ENCODE measurements at regions not wholly inside any gene's neighbourhood (a gene's known extent, or its start where the extent isn't known, plus 50 kb on each side); places are given as distances from the start of the nearest gene placed in this dataset.

DNA sequence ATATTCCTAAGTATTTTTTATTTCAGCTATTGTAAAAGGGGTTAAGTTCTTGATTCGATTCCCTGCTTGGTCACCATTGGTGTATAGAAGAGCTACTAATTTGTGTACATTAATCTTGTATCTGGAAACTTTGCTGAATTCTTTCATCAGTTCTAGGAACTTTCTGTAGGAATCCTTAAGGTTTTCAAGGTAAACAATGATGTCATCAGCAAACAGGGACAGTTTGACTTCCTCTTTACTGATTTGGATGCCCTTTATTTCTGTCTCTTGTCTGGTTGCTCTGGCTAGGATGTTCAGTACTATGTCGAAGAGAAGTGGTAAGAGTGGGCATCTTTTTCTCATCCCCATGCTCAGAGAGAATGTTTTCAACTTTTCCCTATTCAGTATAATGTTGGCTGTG lies 252.7 kb downstream of the NR4A2 start:
- TF ChIP-seq EP300 (IDR thresholded peaks at IDR 0.05): no peak
- TF ChIP-seq, protein P1, sequence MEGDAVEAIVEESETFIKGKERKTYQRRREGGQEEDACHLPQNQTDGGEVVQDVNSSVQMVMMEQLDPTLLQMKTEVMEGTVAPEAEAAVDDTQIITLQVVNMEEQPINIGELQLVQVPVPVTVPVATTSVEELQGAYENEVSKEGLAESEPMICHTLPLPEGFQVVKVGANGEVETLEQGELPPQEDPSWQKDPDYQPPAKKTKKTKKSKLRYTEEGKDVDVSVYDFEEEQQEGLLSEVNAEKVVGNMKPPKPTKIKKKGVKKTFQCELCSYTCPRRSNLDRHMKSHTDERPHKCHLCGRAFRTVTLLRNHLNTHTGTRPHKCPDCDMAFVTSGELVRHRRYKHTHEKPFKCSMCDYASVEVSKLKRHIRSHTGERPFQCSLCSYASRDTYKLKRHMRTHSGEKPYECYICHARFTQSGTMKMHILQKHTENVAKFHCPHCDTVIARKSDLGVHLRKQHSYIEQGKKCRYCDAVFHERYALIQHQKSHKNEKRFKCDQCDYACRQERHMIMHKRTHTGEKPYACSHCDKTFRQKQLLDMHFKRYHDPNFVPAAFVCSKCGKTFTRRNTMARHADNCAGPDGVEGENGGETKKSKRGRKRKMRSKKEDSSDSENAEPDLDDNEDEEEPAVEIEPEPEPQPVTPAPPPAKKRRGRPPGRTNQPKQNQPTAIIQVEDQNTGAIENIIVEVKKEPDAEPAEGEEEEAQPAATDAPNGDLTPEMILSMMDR (IDR thresholded peaks at IDR 0.05): no peak
- no peak for TF ChIP-seq POLR2AphosphoS5 (IDR thresholded peaks at IDR 0.05)
